ENCODE measurements at regions not wholly inside any gene's neighbourhood (a gene's known extent, or its start where the extent isn't known, plus 50 kb on each side); places are given as distances from the start of the nearest gene placed in this dataset.

DNA sequence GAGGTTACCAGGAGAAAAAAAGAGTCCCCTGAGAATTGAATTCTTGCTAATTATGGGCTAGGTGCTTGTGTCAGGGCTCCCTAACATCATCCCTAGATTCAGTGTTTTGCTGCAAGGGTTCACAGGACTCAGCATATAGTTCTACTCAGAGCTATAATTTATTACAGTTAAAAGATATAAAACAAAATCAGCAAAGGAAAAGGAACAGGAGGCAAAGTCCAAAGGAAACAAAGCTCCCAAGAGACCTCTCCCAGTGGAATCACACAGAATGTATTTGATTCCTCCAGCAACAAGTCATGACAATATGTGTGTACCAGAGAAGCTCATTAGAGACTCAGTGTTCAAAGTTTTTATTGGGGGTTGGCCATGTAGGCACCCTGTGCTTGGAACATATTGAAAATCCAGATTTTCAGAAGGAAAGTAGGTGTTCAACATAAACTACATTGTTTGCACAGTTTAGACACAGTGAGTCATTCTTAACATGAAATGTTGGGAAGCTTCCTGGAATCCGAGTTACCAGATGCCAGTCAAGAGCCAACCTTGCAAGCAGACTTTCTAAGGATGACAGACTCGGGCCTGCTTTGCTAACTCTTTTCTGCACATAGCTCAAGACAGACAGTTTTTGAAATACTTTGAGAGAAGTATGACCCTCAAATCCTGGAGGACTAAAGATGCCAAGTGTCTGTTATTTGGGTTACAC, 311.3 kb upstream of the EMCN start:
- Histone ChIP-seq H3K27me3 (ENCODE audit: insufficient read depth, low read length) (no peaks in the 10 kb centered on the region), H3K36me3 (ENCODE audit: control insufficient read depth in 1 of 2, insufficient read depth in 2 of 2, low read length in 2 of 2) (no peaks in the 10 kb centered on the region), H3K27ac (ENCODE audit: low read depth, low read length) (no peak overlapping the region), H3K9me3 (ENCODE audit: control insufficient read depth in 1 of 2, insufficient read depth in 1 of 2, low read depth in 1 of 2, low read length in 2 of 2) (no peaks in the 10 kb centered on the region), H3K4me1 (ENCODE audit: control insufficient read depth in 1 of 2, insufficient read depth in 2 of 2, low read length in 2 of 2) (peaks cover 0 to 2% of the 10 kb centered on the region in 2 experiments; a peak in 1 of 4 replicates), H4K20me1 (ENCODE audit: insufficient read depth) (no peaks in the 10 kb centered on the region), H3K4me3 (replicated peaks in 1 of 2; ENCODE audit: low read depth in 1 of 2, low read length in 2 of 2) (no peak overlapping the region), H3K79me2 (ENCODE audit: insufficient read depth, low read length) (no peaks in the 10 kb centered on the region), H2AFZ (ENCODE audit: low read depth, low read length, poor library complexity, severe bottlenecking) (peak overlapping the region; percentile 27), H3K9me2 (ENCODE audit: insufficient read depth) (no peaks in the 10 kb centered on the region), H3K4me2 (ENCODE audit: low read length) (no peak overlapping the region), H3K9ac (ENCODE audit: low read length) (no peak overlapping the region)
- BruUV-seq (replicated peaks): no TSS peak
- CTCF ChIA-PET: no interaction called here
- RAD21 ChIA-PET (ENCODE audit: low non-redundant PET in 1 of 2, low total read pairs in 2 of 2, uncharacterized antibody in 2 of 2, unreplicated experiment in 2 of 2): no interaction called here
- DNase-seq (ENCODE audit: low read depth, low spot score): no peak
- intact Hi-C loops (cut with micrococcal nuclease): no loop called here
- POLR2A ChIA-PET: no interaction called here
- TF ChIP-seq ZFX (IDR thresholded peaks at IDR 0.05) (no peak), SP1 (IDR thresholded peaks at IDR 0.05; ENCODE audit: low read depth) (no peak), SRF (IDR thresholded peaks at IDR 0.05; ENCODE audit: low read depth) (no peak), RAD21 (IDR thresholded peaks at IDR 0.05; ENCODE audit: low read depth) (no peak), POLR2A (IDR thresholded peaks at IDR 0.05; ENCODE audit: borderline replicate concordance, extremely low read depth, insufficient read depth, insufficient read length) (no peak), SIN3A (IDR thresholded peaks at IDR 0.05; ENCODE audit: low read depth) (no peak), YY1 (IDR thresholded peaks at IDR 0.05; ENCODE audit: extremely low read depth, insufficient replicate concordance, low read depth, low read length) (no peak), EZH2 (IDR thresholded peaks at IDR 0.05) (no peak), EZH2phosphoT487 (IDR thresholded peaks at IDR 0.05; ENCODE audit: borderline replicate concordance) (no peak), CEBPB (IDR thresholded peaks at IDR 0.05; ENCODE audit: low read depth) (no peak), ZNF274 (IDR thresholded peaks at IDR 0.05; ENCODE audit: low read depth, low read length) (no peak), JUND (IDR thresholded peaks at IDR 0.05) (no peak), EGR1 (IDR thresholded peaks at IDR 0.05; ENCODE audit: low read depth) (no peak), ELF1 (IDR thresholded peaks at IDR 0.05; ENCODE audit: borderline replicate concordance, low read depth) (no peak)
- TF ChIP-seq, protein P1, sequence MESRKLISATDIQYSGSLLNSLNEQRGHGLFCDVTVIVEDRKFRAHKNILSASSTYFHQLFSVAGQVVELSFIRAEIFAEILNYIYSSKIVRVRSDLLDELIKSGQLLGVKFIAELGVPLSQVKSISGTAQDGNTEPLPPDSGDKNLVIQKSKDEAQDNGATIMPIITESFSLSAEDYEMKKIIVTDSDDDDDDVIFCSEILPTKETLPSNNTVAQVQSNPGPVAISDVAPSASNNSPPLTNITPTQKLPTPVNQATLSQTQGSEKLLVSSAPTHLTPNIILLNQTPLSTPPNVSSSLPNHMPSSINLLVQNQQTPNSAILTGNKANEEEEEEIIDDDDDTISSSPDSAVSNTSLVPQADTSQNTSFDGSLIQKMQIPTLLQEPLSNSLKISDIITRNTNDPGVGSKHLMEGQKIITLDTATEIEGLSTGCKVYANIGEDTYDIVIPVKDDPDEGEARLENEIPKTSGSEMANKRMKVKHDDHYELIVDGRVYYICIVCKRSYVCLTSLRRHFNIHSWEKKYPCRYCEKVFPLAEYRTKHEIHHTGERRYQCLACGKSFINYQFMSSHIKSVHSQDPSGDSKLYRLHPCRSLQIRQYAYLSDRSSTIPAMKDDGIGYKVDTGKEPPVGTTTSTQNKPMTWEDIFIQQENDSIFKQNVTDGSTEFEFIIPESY (IDR thresholded peaks at IDR 0.05; ENCODE audit: extremely low read depth, insufficient replicate concordance, low read length): no peak
- TF ChIP-seq, protein P2, sequence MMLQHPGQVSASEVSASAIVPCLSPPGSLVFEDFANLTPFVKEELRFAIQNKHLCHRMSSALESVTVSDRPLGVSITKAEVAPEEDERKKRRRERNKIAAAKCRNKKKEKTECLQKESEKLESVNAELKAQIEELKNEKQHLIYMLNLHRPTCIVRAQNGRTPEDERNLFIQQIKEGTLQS (IDR thresholded peaks at IDR 0.05): no peak
- TF ChIP-seq, protein P3, sequence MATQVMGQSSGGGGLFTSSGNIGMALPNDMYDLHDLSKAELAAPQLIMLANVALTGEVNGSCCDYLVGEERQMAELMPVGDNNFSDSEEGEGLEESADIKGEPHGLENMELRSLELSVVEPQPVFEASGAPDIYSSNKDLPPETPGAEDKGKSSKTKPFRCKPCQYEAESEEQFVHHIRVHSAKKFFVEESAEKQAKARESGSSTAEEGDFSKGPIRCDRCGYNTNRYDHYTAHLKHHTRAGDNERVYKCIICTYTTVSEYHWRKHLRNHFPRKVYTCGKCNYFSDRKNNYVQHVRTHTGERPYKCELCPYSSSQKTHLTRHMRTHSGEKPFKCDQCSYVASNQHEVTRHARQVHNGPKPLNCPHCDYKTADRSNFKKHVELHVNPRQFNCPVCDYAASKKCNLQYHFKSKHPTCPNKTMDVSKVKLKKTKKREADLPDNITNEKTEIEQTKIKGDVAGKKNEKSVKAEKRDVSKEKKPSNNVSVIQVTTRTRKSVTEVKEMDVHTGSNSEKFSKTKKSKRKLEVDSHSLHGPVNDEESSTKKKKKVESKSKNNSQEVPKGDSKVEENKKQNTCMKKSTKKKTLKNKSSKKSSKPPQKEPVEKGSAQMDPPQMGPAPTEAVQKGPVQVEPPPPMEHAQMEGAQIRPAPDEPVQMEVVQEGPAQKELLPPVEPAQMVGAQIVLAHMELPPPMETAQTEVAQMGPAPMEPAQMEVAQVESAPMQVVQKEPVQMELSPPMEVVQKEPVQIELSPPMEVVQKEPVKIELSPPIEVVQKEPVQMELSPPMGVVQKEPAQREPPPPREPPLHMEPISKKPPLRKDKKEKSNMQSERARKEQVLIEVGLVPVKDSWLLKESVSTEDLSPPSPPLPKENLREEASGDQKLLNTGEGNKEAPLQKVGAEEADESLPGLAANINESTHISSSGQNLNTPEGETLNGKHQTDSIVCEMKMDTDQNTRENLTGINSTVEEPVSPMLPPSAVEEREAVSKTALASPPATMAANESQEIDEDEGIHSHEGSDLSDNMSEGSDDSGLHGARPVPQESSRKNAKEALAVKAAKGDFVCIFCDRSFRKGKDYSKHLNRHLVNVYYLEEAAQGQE (IDR thresholded peaks at IDR 0.05; ENCODE audit: low read depth): no peak
- TF ChIP-seq, protein P4, sequence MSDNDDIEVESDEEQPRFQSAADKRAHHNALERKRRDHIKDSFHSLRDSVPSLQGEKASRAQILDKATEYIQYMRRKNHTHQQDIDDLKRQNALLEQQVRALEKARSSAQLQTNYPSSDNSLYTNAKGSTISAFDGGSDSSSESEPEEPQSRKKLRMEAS (IDR thresholded peaks at IDR 0.05): no peak
- TF ChIP-seq, protein P5, sequence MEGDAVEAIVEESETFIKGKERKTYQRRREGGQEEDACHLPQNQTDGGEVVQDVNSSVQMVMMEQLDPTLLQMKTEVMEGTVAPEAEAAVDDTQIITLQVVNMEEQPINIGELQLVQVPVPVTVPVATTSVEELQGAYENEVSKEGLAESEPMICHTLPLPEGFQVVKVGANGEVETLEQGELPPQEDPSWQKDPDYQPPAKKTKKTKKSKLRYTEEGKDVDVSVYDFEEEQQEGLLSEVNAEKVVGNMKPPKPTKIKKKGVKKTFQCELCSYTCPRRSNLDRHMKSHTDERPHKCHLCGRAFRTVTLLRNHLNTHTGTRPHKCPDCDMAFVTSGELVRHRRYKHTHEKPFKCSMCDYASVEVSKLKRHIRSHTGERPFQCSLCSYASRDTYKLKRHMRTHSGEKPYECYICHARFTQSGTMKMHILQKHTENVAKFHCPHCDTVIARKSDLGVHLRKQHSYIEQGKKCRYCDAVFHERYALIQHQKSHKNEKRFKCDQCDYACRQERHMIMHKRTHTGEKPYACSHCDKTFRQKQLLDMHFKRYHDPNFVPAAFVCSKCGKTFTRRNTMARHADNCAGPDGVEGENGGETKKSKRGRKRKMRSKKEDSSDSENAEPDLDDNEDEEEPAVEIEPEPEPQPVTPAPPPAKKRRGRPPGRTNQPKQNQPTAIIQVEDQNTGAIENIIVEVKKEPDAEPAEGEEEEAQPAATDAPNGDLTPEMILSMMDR (IDR thresholded peaks at IDR 0.05 in 2 of 3, conservative IDR thresholded peaks at IDR 0.05 in 1 of 3; ENCODE audit: borderline replicate concordance in 1 of 3, insufficient read depth in 1 of 3, low read depth in 2 of 3, low read length in 2 of 3): no peak
- ATAC-seq: no peak
